HG02852 (cell line): ENCODE measurements at regions not wholly inside any gene's neighbourhood (a gene's known extent, or its start where the extent isn't known, plus 50 kb on each side); places are given as distances from the start of the nearest gene placed in this dataset.
"Not testable (repeated sequence)": the region's sequence is repeated elsewhere in the genome, so short reads cannot be mapped to it uniquely, and the experiment has no call there.

Experiments used
- ATAC-seq: cut with Tn5 transposase; IDR thresholded peaks from one replicate; pipeline ENCODE4 v1.9.1; 2021; ENCODE audit warnings: mild to moderate bottlenecking, moderate library complexity; ENCODE audit not compliant: unreplicated experiment

- peak; percentile 46 for ATAC-seq
Measured at GRCh38 chr11:93608364-93608763, 53.1 kb upstream of the CEP295 start.

DNA sequence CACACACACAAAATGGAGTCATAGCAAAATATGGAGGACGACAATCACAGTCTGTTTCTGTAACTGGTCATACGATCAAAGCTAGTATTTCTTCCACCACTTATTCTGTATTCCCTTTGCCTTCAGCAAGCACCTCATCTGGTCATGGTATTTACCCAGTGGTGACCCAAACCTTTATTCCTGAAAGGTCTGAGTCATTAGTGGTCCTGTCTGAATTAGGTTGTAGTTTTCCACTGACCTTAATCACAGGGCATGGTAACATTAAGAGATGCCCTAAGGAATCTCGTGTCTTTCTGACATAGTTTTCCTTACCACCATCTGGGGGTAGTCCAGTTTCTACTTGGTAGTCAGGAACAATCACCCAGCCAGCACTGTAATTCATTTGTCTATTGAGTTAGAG, 54.8 kb upstream of the CEP295 start:
- ATAC-seq = no peak

- ATAC-seq = no peak
Measured at GRCh38 chr11:93606314-93606713, 55.2 kb upstream of the CEP295 start.

GRCh38 chr11:93605642-93606041, 55.8 kb upstream of the CEP295 start:
- no peak for ATAC-seq

DNA sequence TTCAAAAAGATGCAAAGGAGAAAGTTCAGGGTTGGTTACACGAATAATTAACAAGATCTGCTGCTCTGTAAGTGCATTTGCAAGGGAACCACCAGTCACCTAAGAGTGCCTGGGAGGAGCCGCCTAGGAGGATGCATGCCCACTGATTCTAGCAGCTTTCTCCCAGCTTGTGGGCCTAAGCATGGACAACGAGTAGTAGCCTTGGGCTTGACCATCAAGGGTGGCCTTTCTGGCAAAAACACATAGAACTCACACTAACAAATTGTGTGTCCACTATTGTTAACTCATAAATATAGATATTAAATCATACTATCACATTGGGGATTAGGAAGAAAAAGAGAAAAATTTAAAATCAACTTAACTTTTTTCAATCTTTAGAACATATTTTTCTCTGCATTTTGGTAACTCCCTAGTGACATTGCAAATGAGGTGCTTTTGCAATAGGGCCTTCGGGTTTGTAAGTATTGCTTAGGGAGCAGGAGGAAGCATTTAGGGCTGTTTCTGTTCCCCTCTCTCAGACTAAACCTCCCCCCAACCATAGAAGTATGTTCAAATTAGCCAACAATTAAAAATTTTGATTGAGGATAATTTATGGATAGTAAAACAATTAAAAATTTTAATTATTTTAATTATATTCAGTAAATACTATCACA, 57.3 kb upstream of the CEP295 start:
- ATAC-seq = no peak

DNA sequence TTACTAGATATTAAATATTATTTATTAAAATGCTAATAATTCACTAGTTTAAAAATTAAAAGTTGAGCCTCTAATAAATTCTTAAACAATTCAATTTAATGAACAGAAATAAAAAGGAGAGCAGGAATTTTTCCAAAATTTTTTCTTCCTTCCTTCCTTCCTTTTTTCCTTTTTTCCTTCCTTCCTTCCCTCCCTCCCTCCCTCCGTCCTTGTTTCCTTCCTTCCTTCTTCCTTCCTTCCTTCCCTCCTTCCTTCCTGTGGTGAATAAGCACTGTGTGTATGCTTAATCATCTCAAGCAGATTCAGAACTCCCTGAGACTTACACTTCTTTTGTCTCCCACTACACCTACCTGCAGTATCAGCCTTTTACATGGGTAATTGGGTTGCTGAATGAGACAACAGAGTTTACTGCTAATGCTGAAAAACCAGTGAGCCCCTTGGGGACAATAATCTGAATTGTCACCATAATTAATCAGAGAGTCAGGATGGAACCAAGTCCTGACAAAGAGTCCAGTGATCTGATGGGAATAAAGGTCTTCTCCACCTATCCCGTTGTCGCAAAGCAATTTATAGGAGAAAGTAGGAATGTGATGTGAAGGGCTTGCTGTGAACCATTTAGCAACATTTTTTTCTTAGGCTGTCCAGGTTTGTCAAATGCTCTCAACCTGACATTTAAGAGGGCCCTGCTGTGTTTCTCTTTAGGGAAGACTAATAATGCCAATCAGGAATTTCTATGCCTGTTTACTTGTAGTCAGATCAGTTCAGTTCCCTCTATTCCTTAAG, 58.1 kb upstream of the CEP295 start:
- no peak for ATAC-seq

- ATAC-seq = not testable (repeated sequence)
Measured at GRCh38 chr11:93596171-93596570, 53.0 kb upstream of the SMCO4 start.
